GM19043 (cell line): ENCODE measurements at regions not wholly inside any gene's neighbourhood (a gene's known extent, or its start where the extent isn't known, plus 50 kb on each side); places are given as distances from the start of the nearest gene placed in this dataset.

Experiments used
- ATAC-seq: cut with Tn5 transposase; IDR thresholded peaks from one replicate; pipeline ENCODE4 v1.9.1; 2021; ENCODE audit warnings: low read depth; ENCODE audit not compliant: unreplicated experiment

DNA sequence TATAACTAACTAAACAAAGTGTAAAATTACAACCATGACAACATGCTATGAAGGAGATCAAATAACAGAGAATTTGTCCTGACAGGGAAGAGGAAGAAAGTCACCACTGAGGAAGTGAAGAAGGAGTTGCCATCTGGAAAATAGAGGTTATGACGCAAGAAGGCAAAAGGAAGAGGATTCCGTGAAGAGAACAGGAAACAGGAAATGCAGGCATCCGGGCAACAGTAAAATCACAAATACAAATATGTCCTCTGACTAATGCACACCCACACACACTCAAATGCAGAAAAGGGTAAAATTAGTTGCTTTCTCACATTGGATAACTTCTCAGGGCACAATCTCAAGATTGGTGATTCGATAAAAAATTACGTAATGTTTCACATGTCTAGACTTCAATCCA lies 278.4 kb downstream of the TMX3 start:
- ATAC-seq, result no peak

DNA sequence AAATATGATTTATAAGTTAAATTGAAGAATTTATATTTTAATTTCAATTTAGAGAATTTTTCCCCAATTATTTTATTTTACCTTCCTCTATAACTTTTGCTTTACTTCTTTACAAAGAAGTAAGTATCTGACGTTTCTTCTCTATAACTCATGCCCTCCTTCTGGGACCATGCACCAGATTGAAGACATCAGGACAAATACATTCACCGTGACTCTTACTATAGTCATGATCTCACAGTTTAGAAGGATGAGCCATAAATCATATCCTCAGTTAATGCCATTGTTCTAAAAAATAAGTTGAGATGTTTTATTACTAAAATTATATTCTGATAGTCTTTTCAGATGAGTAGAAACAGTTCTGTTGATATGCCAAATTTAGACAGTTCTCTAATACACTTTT lies 279.3 kb downstream of the TMX3 start:
- no peak for ATAC-seq

DNA sequence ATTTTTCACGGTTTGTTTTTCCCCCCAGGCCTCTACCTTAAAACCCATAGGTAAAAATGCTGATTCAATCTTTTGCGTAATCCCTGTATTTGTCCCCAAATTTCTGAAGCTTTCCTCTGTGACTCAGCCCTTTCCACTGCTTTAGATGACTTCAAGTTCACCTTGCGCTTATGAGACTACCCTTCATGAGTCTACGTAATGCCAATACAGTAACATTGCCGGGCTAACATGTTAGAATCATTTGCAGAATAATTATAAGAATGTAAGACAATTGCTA lies 283.0 kb downstream of the TMX3 start:
- ATAC-seq, result no peak

DNA sequence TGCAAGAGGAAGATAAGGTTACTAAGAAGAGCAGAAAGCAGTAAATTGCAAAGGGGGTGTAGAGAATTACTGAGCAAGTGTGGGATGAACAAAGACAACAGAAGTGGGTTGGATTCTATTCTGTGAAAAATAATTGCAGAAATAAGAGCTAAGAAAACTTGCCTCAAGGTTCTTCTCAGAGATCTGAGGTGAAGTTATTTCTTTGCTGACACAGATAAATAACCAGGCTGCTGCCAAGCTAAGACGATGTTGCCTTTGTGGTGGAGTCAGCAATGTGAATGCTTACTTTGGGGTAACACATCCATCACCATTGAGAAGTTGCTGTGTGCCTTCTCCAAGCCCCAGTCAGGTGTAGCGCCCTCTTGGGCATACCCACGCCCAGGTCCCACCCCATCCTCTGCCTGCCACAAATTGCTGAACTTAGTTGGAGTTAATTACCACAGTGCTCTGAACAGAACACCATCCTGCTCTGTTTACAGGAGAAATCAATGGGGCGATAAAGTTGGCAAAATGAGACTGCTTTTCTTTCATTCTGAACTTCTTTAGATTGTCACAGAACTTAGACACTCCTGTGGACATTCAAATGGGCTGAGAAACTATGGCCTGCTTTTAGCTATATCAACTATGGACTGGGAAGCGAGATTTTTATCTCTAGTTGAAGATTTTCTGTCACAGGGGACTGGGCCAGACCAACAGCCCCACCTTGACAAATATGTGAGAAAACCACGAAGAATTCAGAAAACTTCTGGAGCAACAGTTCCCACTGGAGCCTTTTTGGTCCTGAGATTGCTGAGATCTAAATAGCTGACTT lies 283.6 kb downstream of the TMX3 start:
- ATAC-seq, result no peak

DNA sequence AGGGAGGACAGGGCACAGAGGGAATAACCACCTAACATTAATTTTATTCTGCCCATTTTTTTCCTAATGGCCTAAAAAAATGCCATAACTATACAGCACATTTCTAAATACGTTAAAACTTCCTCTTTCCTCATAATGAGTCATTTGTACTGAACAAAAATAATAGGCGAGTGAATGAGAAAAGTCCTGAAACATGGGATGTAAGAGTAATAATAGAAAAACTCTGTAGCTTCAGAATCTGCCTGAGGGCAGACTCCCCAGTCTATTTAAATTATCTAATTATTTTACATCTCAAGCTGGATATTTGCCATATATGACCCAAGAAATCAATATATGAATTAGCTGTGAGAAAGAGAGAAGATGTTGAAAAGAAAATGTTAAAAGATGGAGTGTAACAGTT lies 285.1 kb downstream of the TMX3 start:
- ATAC-seq, result no peak

DNA sequence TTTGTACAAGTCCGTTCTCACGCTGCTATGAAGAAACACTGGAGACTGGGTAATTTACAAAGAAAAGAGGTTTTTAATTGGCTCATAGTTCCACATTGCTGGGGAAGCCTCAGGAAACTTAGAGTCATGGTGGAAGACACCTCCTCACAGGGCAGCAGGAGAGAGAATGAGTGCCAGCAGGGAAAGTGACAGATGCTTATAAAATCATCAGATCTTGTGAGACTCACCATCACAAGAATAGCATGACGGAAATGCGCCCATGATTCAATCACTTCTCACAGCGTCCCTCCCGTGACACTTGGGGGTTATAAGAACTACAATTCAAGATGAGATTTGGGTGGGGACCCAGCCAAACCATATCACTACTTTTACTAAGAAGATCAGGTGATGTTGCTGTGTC lies 285.8 kb downstream of the TMX3 start:
- no peak for ATAC-seq

DNA sequence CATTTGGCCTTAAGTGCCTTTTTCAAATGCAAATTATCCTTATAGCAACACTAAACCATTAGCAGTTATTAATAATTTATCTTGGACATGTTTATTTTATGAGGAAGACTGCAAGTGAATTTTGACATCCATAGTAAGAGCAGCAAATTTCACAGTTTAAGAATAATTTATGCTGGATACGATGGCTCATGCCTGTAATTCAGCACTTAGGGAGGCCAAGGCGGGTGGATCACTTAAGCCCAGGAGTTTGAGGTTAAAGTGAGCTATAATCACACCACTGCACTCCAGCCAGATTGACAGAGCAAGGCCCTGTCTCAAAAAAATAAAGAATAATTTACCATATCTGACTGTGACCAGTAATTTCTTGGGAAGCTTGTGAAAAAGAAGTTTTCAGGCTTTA lies 286.2 kb downstream of the TMX3 start:
- no peak for ATAC-seq

DNA sequence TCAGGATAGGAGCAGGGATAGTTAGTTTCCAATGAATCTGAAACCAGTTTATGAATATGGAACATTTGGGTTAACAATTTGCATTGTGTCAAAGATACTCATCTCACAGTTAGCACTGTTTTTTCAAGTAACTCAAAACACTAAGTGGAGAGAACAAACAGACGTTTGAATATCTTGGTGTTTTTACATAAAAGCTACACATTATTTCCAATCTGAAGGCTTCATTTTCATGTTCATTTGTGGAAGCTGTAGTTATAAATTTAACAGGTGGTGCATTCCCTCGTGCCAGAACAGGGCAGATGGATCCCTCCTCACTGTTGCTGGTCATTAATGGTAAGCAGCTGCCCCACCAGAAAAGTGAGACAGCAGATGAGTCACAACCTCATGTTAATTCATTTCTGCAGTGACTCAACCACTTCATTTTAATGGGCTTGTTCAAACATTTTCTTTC lies 286.9 kb downstream of the TMX3 start:
- ATAC-seq, result no peak

DNA sequence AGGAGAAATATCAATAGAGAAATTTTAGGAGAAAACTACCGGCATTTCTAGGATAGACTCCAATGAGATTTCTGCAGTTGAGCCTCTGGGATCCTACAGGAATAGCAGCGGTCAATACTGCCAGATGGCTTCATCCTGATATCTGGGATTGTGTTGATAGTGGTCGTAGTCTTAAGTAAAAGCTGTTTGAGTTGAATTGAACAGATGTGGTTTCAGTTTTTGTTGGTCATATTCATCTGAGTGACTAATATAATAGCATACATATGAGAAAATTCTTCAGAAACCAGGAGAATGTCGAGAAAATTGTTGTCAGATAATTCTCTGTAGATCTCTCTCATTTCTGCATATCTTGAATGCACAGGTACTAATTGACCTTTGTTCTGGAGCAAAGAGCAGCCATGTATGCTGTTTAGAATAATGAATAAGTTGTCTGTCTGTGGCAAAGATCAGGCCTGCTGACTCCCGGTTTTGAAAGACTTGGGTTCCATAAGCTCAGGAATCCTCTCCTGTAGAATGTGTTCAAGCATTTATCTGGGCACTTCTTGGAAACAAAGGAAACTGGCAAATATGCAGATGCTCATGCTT lies 288.1 kb downstream of the TMX3 start:
- ATAC-seq, result no peak

DNA sequence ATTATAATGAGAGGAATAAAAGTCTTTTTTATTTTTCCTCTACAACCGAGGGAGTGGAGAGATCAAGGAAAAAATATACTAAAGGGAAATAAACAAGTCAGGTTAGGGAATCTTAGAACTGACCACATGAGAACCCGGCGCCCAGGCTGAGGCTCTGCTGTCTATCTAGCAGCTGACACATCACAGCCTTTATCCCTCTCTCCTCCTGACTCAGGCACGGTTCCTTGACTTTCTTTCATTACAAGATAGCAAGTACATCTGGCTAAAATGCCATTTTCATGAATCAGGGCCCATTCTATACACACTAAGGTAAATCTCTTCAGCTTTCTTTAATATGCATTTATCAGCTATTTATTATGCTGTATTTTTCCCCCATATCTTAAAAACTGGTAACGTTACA lies 296.0 kb downstream of the TMX3 start:
- ATAC-seq, result no peak

DNA sequence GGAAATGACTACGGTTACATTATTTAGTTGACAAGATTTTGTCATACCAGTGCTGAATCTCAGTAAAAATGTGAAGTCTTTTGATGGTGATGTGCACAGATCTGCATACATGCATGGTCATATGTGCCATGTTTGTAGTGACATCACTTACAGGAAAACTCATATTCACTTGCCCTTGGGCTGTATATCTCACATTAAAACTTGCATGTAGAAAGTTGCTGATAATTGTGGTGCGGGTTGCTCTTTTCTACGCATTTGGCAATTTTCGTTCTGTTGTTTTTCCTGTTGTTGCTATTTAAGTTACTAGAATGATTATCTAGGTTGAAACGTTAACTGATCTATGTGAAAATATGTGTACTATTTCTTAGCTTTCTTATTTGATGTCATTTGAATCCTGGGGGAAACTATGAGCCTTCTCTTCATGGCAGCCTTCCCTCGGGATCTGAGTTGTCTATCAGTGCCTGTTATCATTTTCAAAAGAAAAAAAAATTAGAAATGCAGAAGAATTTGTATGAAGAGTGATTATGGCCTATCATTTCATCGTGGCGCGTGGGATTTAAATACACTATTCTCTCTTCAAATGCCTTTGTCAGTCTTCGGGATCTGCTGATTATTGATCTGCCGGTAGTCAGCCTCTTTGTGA lies 296.6 kb downstream of the TMX3 start:
- no peak for ATAC-seq

DNA sequence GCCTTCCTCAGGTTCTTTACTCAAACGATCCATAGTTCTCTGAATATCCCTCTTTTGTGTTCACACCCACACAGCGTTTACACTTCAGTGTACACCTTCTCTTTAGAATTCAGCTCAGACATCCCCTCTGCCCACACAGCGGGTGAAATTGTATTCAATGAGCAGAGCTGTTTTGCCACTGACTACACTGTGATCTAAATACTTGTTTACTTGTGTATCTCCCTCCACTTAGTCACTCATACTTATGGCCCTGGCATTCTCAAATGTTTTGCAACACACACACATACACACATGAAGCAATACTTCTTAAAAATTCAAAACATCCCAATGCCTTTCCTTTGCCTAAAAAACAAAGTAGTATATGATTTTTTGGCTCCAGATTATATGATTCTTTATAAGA lies 297.1 kb downstream of the TMX3 start:
- ATAC-seq, result no peak

DNA sequence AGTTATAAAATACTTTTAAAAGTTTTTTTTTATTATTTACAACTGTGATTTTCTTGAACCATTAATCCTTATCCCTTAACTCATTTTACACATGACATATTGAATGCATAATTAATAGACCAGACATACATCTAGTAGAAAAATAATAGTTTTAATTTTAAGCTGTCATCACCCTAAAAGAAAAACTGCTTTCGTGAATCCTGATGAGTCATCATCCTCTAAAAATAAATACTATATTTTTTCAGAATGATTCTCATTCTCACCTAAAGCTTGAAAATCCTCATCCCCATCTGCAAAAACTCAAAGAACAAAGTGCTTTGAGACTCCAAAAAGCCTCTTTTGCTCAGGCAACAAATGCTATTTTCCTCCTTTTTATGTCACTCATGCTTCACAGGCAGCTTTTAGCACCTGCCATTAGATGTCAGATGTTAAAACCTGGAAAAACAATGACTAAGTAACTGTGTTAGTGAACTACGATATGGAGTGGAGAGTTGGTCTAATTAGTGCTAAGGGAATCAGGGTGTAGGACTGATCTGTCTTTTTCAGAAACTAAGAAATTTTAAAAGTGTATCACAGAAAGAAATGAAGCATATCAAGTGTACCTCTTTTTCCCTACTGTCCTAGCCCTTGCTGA lies 297.6 kb downstream of the TMX3 start:
- ATAC-seq, result no peak

DNA sequence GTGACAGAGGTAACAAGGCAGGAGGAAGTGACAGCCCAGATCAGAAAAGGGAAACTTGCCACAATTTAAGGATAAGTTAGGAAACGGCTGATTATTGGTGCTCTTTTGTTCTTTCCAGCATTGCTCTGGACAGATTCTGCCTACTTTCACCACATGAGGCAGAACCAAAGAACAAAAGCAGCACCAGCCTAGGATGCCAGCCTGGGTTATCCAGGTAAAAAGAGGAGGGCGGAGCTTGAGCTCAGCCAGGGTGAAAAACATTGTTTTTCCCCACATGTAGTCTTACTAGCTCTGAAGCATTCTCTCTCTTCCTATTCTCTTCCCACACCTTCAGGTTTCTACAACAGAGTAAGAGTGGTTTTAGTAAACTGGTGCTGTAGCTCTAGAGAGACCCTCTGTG lies 300.5 kb downstream of the TMX3 start:
- no peak for ATAC-seq

DNA sequence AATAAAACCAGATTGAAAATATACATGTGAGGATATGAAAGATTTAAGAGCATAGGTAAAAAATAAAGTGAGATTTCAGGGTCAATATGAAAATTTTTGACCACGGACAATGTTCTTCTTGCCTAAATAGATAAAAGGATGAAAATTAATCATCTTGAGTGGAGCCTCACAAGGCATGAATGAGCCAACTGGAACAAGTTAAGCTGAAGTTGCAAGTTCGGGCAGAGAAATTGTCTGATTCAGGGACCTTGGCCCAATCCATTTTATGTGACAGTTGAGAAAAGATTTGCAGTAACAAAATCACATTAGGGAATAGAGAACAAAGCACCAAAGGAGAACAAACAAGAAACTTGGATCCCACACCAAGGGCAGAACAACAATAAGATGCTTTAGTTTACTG lies 305.3 kb downstream of the TMX3 start:
- no peak for ATAC-seq

DNA sequence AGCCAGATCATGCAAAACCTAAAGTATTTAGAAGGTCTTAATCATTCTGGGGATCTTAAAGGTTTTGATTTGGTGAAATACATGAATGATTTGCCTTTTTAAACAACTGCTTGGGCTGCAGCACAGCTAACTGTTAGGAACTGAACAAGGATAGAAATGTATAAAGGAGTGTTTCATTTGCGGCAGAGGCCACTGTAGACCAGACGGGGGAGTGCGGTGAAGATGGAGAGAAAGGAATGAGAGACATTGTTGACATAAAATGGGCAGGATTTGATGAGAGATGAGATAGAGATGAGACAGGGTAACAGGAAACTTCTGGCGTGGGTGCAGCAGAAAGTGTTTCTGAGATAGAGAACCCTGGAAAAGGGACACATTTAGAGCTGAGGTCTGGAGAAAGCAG lies 308.1 kb downstream of the TMX3 start:
- ATAC-seq, result no peak

DNA sequence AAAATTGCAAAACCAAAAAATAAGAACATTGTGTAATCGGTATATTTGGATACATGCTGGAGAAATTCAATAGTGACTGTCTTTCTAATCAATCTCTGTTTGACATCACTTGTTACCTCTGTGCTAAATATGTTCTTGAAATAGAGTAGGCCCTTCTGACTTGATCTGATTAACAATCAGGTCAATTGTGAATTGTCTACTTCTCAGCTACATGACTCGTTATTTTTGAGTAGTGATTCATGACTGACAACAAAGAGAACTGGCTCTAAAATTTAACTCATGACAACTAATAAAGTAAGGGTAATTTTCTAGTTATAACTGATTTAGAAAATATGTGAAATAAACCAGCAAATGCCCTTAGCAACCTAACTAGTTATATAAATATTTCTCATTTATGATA lies 312.1 kb downstream of the TMX3 start:
- no peak for ATAC-seq

DNA sequence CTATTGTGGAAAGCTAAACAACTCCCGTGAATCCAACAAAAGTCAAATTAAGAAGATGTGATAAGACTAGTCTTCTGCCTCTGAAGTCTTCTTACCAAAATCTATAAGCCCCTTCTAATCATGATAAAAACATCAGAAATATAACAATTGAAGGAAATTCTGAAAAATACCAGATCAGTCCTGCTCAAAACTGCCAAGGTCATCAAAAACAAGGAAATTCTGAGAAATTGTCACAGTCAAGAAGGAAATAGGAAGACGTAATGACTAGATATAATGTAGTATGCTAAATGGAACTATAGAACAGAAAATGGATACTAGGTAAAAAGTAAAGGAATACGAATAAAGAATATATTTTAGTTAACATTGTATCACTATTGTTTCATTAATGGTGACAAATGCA lies 314.0 kb downstream of the TMX3 start:
- ATAC-seq, result no peak

DNA sequence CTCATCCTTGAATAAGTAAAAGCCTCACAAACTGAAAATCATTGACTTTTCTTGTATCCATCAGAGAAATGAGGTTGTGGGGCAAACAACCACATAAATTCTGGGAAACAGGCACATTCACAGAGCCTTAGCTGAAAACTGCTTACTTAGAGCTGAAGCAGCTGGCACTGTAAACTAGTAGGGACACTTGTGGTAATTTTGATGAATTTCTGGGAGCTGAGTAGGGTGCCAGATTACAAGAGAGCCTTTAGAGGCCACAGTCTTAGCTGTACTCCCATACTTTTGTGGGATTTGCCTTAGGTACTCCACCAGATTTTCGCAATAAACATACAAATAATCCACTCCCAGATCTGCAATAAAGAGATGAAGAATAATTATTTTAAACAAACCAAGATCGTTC lies 315.2 kb downstream of the TMX3 start:
- ATAC-seq, result no peak

DNA sequence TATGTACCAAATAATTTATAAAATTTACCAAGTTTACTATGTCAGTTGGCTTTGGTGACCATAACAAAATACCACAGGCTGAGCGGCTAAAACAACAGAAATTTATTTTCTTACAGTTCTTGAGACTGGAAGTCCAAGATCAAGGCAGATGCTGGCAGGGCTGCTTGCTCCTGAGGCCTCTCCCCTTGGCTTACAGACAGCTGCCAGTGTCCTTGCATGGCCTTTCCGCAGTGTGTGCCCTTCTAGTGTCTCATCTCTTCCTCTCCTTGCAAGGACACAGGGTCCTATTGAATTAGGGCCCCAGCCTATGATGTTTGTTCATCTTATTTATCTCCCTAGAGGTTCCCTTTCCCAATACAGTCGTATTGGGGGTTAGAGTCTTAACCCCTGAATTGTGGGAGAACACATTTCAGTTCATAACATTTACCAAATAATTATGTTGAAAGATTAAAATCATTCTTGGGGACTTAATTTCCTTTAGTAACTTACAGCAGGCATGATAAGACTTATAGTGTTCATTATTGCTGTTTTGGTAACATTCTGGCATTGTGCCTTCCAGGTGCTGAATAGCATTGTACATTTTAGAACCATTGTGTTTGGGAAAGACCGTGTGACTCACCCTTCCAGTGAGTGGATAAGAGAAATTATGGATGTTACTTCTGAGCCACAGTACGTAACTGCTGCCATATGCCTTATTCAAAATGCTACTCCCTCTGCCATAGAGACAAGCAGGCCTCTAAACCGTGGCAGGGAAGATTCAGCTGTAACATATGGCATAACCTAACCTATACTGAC lies 317.5 kb downstream of the TMX3 start:
- no peak for ATAC-seq

DNA sequence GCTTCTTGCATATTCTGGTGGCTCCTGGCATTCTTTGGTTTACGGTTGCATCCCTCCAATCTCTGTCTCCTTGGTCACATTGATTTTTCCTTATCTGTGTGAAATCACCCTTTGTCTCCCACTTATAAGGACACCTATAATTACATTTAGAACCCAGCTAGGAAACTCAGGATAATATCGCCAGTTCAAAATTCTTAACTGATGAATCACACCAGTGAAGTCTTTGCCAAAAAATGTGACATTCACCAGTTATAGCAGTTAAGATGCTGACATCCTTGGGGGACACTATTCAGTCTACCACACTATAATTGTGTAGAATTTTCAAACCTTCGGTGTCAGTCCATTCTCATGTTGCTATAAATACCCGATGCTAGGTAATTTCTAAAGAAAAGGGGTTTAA lies 320.2 kb downstream of the TMX3 start:
- no peak for ATAC-seq
